DMS153 treated with DMSO at 0.1 percent for 48 hours (cell line): ENCODE measurements at regions not wholly inside any gene's neighbourhood (a gene's known extent, or its start where the extent isn't known, plus 50 kb on each side); places are given as distances from the start of the nearest gene placed in this dataset.

Experiments used
- DNase-seq: peaks from one replicate; lab custom pipeline; 2025; ENCODE audit not compliant: unreplicated experiment; lab: John Stamatoyannopoulos, UW

DNA sequence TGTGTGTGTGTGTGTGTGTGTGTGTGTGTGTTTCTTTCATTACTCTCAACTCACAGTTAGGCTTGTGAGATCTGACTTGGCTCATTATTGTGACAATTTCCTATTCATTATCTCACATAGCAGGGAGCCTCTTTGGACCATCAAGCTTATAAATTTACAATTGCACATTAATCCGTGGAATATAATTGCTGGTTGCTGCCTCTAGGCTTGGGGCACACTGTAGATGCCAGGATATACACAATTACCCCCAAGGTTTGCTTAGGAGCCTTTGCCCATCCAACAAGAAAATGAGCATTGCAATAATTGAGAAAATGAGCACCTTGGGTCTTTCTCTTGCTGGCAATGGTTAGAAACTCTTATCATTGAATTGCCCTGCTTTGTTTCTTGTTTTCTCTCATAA lies 161.6 kb upstream of the DMRTA1 start:
- DNase-seq: no peak

DNA sequence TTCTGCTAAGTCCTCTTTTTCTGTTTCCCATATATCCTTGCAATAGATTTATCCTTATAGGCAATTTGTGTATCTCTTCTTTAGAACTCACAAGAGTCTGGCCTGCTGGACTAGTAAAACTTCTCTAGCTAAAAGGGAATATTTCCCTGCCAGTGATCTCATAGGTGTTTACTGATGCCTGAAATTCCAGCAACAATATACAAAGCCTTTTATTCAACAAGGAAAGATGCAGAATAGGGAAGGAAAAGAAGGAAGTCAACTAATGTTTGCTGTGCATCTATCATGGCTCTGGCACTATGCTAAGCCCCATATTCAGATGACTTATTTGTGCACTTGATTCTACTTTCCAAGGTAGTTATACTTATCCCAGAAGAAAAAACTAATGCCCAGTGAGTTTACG lies 160.0 kb upstream of the DMRTA1 start:
- no peak for DNase-seq

DNA sequence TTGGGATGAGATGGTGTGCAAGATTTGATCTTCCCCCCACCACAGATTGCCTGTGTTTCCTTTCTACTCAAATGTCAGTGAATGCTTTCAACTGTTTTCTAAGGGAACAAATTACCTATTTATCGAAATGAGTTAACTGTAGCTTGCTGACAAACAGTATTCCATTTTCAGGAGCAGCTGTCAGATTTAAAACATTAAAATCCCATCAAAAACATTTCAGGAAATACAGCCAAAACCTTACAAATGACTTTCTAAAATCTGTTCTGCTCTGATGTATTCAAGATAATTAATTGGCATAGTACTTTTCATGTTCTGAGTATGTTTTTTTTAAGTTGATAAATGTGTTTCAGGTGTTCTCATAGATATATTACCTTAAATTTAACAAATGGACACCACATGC lies 158.0 kb upstream of the DMRTA1 start:
- DNase-seq: no peak

DNA sequence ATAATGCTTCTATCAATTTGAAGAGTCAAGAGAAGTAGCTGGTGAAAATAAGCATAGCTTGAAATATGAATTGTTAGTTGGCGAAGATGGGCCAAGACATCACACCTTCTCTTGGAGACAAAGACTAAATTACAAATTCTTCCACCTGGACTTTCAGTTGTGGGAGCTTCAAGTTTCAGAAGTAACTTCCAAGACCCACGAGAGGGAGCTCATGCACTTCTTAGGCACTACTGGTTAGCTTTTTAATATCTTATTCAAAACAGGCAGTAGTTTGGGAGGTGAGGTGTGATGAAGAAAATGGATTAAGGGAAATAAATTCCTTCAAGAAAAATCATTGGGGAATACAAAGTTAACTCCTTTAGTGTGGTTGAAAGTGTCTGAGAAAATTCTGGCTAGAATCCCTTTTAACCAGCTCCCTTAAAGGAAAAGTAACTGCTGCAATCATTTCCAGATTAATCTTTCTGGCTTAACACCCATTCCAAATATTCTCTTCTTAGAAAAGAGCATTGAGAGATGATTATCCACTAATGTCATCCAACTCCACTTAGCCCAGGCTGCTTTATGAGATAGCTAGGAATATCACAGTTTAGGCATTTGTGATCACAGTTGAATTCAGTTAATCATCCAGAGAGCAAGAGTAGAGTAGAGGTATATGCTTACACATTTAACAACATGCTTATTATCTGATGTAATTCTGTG lies 139.5 kb upstream of the DMRTA1 start:
- peak; percentile 40 for DNase-seq

DNA sequence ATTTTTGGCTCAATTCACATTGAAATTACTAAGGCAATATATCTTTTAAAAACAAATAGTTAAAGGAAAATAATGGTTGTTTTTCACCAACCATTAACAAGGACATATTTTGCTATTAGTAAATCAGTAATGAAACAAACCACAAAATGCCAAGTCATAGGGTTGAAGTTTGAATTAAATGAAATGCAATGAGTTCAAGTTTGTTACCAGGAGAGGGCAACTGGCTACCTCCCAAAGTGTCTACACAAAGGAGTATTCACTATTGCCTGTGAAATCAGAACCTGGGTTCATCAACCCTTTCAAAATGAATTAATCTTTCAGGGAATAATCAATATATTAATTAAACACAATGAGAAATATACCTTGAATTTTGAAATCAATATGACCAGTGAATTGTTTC lies 138.4 kb upstream of the DMRTA1 start:
- DNase-seq: no peak

DNA sequence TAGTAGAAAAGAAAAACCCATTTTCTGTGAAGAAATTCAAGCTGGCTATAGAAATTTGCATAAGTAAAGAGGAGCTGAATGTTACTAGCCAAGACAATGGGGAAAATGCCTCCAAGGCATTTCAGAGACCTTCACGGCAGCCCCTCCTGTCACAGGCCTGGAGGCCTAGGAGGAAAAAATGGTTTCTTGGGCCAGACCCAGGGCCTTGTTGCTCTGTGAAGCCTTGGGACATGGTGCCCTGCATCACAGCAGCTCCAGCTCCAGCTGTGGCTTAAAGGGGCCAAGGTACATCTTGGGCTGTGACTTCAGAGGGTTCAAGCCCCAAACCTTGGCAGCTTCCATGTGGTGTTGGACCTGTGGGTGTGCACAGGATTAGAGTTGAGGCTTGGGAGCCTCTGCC lies 130.0 kb upstream of the DMRTA1 start:
- DNase-seq: no peak

DNA sequence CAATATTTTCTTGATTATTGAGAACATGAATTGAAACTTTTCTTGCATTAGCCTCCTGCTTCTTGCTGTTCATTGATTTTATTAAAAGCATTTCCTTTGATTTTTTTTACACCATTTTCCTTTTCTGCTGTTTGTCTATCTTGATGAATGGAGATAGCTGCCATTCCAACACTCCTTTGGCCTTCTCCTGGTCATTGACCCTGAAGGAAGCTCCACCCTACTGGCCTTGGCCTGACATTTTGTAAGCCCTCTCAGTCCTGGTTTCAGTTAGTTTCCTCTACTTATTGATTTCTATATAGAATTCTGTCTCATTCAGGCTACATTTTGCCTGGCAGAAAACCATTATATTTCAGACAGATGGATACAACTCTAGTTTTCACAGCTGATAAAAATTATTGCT lies 115.1 kb upstream of the DMRTA1 start:
- no peak for DNase-seq

DNA sequence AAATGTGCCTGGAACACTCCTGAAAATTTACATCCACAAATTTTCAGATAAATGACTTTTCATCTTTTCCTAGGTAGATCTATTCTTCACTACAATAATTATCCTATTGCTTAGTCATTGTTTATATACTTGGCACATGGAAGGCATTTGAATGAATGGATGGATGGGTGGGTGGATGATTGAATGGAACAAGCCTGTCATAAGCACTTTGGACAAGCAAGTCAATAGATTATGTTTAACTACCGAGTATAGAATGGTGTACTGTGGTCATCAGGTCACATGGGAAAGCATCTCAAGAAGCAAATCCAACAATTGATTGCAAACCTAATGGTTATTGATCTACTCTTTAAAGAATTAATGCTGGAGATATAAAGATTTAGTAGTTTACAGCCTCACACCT lies 114.4 kb upstream of the DMRTA1 start:
- DNase-seq: no peak

DNA sequence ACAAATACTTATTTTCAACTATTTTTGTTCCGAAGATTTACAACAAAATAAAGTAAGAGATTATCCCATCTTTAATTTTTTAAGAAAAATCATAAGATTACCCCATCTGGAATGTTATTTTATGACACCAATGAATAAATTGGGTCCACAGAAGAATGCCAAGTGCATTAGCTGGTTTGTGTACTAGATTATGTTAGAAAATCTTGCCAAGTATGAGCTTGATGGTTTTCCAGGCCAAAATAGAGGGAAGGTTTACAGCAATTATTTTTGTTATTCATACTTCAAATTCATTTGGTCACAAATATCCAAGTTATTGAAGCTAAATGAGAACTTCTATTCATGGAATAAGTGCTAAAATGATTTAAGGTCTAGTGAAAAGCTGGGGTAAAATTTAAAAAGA lies 109.4 kb upstream of the DMRTA1 start:
- no peak for DNase-seq

DNA sequence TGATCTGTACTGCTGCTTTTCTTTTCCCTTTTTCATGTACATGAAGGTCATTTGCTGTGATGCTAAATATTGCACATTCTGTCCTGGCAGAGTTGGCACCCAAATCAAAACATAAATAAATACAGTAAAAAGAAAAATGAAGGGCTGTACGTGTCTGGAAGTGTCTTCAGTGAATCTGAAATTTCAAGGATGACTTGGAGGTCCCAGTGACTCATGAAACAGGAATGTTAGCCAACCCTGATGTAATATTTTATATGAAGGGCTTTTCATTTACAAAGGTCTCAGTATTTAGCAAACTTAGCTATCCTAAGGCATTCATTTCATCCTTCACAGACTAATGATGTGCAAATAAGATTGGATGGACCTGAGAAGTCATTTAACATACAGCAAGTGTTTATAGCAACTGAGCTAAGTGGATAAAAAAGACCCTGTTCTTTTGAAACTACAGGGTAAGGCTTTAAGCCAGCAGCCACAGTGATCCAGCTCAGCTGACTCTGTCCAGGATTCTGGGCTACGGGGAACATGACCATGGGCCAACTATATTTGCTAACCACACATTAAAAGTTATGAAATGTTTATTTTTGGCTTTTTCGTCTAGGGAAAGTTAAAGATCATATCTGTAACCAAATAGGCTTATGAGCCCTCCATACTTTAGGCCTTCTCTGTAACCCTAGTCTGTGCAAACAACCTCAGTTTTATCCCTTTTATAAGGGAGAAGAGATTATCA lies 104.0 kb upstream of the DMRTA1 start:
- DNase-seq: no peak

DNA sequence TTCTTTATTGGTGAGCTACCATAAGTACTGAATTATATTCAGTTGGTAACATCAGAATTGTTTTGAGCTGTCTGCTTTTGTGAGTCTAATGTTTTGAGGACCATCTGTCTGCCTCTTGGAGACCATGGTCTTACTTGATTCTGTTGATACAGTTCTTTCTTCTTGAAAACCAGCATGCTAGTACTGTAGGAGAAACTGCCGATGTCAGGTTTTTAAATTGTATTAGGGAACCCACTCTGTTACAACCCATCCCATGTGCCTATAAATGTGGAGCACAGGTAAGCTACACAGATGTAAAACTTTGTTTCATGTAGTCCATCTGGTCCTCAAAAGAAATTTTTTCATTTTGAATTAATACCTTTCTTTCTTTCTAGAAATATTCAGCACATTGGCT lies 103.4 kb upstream of the DMRTA1 start:
- DNase-seq: no peak

DNA sequence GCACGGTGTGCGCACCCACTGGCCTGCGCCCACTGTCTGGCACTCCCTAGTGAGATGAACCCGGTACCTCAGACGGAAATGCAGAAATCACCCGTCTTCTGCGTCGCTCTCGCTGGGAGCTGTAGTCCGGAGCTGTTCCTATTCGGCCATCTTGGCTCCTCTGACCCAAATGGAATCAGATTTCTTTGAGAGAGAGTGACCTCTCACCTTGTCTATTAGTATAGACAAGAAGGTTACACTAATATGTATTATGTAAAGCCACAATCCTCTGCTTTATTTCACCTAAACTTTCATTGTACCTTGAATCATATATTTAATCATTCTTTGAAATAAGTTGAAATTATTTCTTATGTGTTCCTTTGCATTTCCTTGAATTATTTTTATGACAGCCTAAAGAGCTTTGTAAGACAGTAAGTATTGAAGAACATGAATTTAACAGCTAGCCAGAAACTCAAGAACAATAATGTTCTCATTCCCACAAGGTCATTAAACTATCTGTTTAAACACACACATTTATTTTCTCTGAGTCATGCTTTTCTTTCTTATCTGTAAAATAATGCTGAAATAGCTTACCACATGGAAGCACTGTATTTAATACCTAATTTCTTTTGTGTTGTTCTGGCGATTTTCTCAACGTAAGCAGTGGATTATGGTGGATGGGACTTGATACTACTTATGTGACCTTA lies 91.8 kb upstream of the DMRTA1 start:
- no peak for DNase-seq

DNA sequence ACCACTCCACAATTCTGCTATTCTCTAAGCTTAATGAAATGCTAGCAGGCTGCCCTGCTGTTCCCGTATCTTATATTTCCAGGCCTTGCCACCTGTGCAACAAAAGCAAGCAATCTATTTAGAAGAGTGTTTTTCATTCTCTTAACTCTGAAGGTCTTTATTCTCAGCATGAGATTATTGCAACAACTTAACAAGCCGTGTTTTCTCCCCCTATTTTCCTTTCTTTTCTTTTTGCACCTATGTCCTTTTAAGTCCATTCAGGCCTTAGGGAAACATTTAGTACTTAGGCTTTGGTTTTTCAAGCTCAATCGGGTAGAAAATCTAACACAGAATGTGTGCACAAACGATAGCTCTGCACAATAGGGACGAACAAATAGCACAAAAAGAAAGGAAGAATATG lies 89.6 kb upstream of the DMRTA1 start:
- DNase-seq: no peak

DNA sequence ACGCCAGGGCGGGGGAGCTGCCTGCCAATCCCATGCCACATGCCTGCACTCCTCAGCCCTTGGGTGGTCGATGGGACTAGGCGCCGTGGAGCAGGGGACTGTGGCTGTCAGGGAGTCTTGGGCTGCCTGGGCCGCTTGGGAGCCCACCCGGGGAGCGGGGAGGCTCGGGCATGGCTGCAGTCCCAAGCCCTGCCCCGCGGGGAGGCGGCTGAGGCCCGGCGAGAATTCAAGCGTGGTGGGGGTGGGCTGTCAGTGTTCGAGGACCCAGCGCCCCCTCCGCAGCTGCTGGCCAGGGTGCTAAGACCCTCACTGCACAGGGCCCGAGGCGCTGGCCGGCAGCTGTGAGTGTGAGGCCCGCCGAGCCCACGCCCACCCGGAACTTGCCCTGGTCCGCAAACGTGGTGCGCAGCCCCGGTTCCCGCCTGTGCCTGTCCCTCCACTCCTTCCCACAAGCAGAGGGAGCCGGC lies 83.2 kb upstream of the DMRTA1 start:
- no peak for DNase-seq

DNA sequence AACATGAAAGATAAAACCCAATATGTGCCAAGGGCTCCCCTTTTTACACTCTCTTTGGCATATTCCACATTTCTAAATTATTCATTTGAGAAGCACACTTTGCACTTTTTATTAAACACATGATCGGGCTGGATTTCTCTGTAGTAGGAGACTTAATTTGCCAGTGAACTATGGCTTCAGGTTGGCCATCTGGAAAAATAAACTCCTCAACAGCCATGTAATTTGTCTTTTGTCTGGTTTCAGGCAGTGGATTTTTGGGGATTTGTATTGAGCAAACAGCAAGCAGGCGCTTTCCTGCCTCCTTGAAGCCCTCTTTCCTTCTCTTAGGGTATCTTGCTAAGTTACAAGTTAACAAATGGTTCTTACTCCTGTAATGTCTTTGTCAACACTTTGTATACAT lies 73.0 kb upstream of the DMRTA1 start:
- peak; percentile 15 for DNase-seq

DNA sequence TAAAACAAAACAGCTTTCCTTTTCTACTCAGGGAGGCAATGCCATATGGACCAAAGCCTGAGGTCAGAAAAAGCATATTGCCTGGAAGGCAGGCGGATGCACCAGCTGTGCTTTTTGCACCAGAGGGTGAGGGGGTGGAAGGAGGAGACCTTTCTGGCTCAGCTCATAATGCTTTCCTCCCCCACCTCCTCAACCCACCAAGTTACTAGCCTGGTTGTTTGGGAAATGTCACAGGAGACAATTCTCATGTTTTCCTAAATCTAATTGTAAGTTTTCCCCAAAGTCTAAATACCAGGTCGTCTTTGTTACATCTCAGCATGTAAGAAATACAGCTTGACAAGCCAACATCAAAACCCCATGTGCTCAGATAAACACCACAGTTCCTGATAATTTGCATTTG lies 72.6 kb upstream of the DMRTA1 start:
- DNase-seq: no peak

DNA sequence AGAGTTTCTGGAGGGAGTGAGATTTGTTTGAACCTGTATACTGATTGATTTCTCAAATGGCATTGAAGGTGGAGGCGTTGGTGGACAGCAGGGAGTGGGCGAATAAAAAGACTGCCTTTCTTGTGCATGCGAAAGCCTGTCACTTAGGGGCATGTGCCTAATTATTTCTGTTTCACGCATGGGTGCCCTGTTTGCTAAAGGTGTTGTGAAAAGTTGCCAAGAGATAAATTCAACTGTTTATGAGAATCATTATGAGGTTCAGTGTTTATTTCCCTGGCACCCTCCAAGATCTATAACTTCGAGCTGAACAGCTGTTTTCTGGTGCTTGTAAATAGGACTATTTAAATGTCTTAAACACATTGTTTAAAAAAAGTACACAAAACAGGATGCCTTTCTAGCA lies 67.4 kb upstream of the DMRTA1 start:
- DNase-seq: no peak

DNA sequence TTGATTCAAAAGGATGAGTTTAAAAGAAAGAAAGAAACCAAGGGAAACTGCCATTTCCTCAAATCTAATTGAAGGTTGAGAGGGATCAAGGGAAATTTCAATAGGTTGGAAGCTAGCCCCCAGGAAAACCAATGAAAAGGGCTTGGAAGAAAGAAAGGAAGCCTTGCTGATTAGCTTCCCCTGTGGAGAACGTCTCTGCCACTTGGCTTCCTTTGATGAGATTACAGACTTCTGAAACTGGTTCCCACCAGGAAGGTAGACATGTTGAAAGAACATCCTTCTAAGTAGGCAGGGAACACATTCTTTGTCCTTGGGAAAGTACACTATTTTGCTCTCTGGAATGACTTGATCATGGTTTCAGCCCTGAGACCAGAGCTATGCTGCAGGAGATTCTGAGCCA lies 65.5 kb upstream of the DMRTA1 start:
- no peak for DNase-seq

DNA sequence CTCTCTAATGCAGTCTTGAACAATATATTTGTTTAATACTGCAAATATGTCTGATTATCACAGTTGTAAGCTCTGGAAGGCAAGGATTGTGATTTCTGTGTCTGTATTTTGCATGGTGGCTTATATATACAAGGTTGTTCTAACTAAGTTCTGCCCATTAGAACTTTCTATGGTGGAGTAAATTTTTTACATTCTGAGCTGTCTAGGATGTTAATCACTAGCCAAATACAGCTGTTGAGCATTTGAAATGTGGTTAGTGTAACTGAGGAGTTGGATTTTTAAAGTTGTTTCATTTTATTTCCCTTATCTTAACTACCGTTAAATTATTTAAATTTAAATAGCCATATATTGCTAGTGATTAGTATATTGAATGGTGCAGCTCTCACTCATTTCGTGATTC lies 64.3 kb upstream of the DMRTA1 start:
- no peak for DNase-seq

DNA sequence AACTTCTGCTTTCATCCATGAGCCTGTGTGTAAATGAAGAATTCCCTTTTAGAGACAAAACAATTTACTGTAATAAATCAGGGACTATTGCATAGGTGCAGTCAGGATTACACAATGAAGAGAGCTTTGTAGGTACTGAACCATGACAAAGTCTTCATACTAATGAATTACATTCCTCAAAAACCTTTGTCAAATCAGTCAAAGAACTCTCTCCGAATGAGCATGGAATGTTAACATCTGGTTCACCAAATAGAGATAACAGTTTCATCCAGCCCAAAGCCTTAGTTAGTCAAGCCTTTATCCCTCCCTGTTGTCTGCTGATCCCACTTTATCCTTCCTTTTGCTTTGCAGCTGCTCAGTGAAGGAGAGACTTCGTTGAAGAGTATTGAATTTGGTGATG lies 62.9 kb upstream of the DMRTA1 start:
- DNase-seq: no peak

DNA sequence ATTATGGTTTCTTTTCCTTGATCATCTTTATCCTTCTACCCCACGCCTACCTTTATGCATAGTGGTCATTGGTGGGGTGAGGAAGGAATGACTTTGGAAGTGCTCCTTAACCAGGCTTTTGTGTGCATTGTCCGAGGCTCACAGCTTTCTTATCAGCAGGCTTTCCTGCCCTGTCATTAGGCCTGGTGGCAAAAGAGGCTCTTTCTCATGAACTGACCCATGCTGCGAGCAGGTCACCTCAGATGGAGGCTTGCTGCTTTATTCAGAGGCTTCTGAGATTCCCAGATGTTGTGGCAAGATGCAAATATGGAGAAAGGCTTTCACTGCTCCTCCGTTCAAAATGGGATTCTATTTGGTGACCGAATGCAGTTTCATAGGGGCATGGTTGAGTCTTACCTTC lies 57.4 kb upstream of the DMRTA1 start:
- DNase-seq: no peak

DNA sequence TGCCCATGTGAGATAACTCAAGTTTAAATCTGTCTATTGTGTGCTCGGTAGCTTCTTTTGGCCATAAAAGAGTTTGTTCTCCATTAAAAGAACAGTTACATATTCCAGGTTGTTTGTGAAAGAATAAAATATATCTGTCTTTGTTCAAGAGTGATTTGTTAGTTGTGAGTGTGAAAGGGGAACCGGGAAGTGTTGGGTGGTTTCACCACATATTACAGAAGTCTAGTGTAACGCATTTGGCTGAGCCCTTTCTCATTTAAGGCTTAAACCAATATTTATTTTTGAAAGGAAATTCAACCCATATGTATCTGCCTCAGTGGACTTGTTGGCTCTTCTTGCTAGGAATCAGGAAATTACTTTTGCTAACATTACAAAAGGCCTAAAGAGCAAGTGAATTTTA lies 54.1 kb upstream of the DMRTA1 start:
- no peak for DNase-seq
